Frontal cortex (tissue), 3 donors: ENCODE measurements at regions not wholly inside any gene's neighbourhood (a gene's known extent, or its start where the extent isn't known, plus 50 kb on each side); places are given as distances from the start of the nearest gene placed in this dataset.
"Not testable (repeated sequence)": the region's sequence is repeated elsewhere in the genome, so short reads cannot be mapped to it uniquely, and the experiment has no call there.

ENCODE experiments used
- DNase-seq, 2 donors: peaks; one replicate each; pipeline ENCODE4 v3.0.0; 2012; ENCODE audit warnings: low spot score in 2 of 2
- FAIRE-seq: peaks from 2 replicates; lab custom pipeline; 2012; peaks lifted over from hg19 to GRCh38; lab: Jason Lieb, UNC
- donor health status: control.
- donor health status: control.
- donor health status: control.

DNA sequence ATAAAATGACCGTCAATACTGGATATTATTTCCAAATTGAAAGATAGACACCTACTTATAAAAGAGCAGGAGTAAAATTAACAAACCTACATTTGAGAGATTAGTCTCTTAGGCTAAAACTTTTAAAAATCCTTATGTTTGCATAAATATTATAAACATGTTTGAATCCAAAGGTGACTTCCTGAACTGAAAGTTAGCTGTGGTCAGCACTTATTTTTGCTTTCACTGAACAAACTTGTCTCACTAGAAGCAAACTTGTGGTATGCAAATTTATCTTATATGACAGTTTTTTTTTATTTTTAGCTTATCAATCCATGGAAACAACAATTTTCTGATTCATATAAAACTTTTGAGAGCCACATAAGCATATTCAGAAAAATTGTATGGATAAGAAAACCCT is 502.6 kb upstream of the COX7C start:
- no peak for DNase-seq
- no peak for FAIRE-seq

- no peak for FAIRE-seq
- DNase-seq = no peak
Measured at GRCh38 chr5:86118542-86118941, 499.2 kb upstream of the COX7C start.

DNA sequence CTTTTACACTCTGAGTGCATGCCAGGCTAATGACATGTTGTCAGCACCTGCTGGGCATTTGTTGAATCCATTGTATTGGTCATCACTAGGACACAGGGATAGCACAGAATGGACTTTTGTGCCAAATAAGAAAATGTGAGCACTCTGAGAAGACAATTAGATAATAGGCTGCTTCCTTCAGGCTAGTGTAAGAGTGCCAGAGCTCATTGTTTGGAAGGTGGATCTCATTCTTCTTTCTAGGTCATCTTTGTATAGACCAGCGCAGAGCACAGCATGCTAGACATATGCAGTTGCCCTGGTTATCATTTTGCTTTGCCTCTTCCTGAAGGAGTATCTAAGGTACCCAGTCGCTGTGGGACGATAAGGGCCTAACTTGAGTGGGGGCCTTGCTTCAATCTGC is 493.4 kb upstream of the COX7C start:
- no peak for FAIRE-seq
- DNase-seq = no peak

- no peak for DNase-seq
- no peak for FAIRE-seq
Measured at GRCh38 chr5:86125731-86126601, 491.8 kb upstream of the COX7C start.

DNA sequence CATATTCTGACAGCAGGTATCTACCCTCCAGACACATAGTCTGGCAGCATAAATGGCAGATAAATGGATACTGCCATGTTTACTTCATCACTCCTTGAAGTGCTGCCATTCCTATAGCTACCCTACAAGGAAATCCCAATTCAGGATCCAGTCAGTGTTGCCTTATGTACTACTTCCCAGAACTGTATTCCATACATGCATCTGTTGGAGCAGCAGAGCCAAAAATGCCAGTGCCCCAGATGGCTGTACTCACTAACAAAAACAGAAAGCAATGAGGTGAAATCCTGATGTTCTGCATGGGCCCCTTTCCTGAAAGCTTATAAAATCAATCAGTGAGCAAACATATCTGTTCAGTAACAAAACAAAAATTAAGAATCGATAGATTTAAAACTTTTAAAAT is 490.0 kb upstream of the COX7C start:
- no peak for FAIRE-seq

DNA sequence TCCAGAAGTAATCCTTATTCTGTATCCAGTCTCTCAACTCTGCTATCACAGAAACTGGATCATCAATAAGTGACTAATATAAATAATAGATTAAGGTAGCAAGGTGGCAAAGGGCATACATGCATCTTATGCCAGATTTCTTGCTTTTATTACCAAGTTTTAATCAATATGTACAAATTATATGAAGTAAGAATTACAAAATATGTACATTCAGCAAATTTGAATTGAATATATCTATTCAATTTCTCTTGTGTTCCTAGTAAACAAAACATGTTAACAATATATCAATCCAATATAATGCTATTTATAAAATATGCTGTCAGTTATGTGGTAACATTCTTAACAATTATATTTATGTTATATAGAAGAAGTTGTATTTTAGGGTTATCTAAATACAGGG is 488.7 kb upstream of the COX7C start:
- FAIRE-seq = no peak
- no peak for DNase-seq

More for the DNA sequence above, 490.0 kb upstream of the COX7C start:
- no peak for DNase-seq

DNA sequence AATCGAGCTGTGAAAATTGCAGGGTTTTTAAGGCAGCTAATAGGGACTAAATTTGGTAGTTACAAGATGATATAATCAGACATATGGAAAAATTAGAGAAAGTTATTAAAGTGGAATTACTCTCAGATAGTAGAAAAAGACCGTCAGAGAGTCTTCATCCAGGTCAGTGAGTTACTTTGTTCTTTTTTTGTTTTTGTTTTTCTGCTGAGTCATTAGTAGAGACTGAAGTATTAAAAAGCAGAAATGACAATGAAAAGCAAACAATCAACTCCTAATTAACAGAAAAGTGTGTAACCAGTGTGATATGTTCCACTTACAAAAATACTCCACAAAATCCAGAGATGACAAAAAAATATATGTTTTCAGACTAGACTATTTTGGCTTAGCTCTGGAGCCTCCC is 480.4 kb upstream of the COX7C start:
- no peak for FAIRE-seq

DNA sequence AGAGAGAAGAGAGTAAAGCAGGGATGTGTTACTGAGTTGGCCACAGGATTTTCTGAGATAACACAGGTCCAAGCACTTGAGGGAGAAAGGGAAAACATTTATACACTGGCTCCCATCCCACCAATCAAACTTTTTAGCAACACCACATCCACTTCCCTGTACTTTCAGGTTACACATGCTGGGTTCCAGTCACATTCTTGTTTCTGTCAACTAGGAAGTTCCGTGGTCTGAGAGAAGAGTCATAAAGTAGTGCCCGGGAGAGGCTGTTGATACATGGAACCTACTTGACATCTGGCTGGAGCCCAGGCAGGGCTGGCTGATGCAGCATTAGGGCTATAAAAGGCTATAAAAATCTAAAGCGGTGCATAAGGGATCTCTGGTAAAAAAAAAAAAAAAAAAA is 473.9 kb upstream of the COX7C start:
- FAIRE-seq = no peak
- DNase-seq = no peak

More for the DNA sequence above, 480.4 kb upstream of the COX7C start:
- DNase-seq = no peak

DNA sequence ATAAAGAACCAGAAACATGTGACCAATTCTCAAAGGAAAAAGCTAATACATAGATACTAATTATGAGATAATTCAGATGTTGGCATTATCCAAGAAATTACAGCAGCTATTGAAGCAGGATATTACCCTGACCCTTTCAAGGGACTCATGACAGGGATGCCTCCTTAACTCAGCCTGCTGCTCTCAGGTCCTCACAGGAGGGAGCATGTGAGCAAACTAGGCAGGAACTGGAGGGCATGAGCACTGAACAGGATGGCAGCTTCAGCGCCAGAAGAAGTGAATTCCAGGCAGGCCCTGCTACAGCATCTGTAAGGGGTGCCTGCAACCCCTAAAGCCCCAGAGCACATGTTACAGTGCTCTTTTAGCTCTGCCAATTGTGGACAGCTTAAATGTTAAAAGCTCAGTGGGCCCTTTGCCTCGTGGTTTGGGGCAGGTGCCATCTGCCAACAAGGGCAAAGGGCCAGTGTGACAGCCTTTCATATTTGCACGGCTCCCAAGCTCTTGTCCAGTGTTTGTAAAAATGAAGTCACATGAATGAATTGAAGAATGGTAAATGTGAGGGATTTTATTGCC is 464.7 kb upstream of the COX7C start:
- no peak for FAIRE-seq
- no peak for DNase-seq

GRCh38 chr5:86155796-86156195 is 461.9 kb upstream of the COX7C start:
- no peak for FAIRE-seq
- DNase-seq = no peak

GRCh38 chr5:86170194-86170593 is 447.5 kb upstream of the COX7C start:
- DNase-seq (no peak), FAIRE-seq (no peak)

DNA sequence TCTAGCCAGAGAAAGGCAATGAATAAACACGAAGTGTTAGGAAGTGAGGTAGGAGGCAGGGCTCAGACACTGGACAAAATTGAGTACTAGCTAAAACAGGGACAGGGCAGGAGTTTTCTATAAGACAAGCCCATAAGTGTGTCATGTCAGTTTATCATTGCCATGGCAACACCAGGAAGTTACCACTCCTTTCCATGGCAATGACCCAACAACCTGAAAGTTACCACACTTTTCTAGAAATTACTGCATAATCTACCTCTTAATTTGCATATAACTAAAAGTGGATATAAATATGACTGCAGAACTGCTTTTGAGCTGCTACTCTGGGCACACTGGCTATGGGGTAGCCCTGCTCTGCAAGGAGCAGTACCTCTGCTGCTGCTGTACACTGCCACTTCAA is 442.5 kb upstream of the COX7C start:
- FAIRE-seq (no peak), DNase-seq (no peak)

DNA sequence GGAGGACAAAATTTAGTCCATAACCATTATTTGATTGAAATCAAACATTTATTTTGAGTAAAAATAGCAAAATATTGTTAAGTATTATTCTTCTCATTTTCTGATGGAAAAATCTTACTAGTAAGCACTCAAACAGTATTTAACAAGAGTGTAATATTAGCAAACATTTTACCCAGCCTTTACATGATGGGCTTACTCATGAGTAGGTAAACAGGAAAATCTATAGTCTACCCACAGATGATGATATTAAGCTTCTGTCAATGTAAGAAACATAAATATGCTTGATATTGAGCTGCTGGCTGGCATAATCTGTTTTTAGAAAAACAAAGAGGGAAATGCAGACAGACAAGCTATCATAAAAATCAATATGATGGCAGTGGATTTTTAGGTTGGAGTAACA is 418.5 kb upstream of the COX7C start:
- DNase-seq (no peak), FAIRE-seq (no peak)

GRCh38 chr5:86228147-86228546 is 389.6 kb upstream of the COX7C start:
- no peak for FAIRE-seq
- DNase-seq = no peak

DNA sequence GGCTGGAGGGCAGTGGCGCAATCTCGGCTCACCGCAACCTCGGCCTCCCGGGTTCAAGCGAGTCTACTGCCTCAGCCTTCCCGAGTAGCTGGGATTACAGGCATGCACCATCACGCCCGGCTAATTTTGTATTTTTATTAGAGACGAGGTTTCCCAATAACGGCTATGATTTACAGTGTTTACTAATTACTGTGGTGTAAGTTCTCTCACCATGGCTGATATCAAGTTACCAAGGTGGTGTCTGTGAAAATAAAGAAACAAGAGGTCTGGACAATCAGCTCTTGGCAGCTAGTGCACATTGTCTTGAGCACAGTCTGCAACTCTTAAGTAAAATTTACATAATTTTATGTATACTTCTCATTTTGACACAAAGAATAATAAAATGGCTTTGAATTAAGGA is 385.5 kb upstream of the COX7C start:
- DNase-seq (no peak), FAIRE-seq (no peak)

DNA sequence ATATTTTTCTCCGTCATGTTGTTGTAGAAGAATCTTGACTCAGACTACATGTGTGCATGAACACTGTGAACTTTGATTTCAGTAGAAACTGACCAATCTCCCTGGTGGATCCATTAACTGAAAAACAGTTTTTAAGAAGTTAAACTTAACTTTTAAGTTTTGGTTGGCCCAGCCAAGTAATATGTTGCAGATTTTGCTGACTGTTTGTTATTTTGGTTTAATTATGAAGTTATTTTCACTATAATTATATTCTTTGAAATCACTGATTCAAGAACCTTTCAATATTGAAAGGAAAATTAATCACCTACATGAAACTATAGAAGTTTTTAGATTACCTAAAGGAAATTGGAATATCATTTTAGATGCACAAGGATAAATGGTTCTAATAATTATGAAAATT is 373.6 kb upstream of the COX7C start:
- DNase-seq (no peak), FAIRE-seq (no peak)

- DNase-seq = no peak
- no peak for FAIRE-seq
Measured at GRCh38 chr5:86257871-86258270, 359.9 kb upstream of the COX7C start.

- not testable (repeated sequence) for DNase-seq, FAIRE-seq
Measured at GRCh38 chr5:86284400-86285190, 333.1 kb upstream of the COX7C start.

- DNase-seq, FAIRE-seq: not testable (repeated sequence)
Measured at GRCh38 chr5:86287437-86287836, 330.3 kb upstream of the COX7C start.

GRCh38 chr5:86289786-86290185 is 328.0 kb upstream of the COX7C start:
- DNase-seq, FAIRE-seq: not testable (repeated sequence)

GRCh38 chr5:86292811-86293210 is 324.9 kb upstream of the COX7C start:
- DNase-seq, FAIRE-seq: not testable (repeated sequence)
